WI38 (cell line): ENCODE measurements at regions not wholly inside any gene's neighbourhood (a gene's known extent, or its start where the extent isn't known, plus 50 kb on each side); places are given as distances from the start of the nearest gene placed in this dataset.

Experiments used
- H3K4me3 ChIP-seq: 2 replicates; pipeline ENCODE4 v1.5.1; 2011; ENCODE audit warnings: low read depth, mild to moderate bottlenecking, control low read depth, low read length
- TF ChIP-seq, protein P1 (sequence below): IDR thresholded peaks from 2 replicates; pipeline ENCODE4 v1.5.1; 2012; ENCODE audit warnings: low read depth, mild to moderate bottlenecking, control low read depth, low read length

DNA sequence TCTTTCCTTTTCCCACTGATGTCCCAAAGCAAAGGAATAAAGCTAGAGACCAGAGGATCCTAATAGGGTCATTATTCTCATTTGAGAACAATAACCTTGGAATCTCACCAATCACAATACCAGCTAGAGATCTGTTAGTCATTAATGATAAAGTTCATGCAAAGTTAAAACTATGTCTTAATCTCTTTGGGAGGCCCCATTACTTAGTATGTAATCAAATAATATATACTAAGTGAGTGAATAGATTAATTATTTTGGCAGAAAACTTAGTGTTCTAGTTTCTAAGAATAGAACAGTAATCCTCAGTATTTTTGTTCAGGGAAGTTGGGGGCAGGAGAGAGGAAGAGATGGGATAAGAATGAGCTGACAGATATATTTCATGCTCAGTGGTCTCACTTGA, 227.2 kb downstream of the MTERF1 start:
- H3K4me3 ChIP-seq: no peak overlapping the region
- TF ChIP-seq, protein P1, sequence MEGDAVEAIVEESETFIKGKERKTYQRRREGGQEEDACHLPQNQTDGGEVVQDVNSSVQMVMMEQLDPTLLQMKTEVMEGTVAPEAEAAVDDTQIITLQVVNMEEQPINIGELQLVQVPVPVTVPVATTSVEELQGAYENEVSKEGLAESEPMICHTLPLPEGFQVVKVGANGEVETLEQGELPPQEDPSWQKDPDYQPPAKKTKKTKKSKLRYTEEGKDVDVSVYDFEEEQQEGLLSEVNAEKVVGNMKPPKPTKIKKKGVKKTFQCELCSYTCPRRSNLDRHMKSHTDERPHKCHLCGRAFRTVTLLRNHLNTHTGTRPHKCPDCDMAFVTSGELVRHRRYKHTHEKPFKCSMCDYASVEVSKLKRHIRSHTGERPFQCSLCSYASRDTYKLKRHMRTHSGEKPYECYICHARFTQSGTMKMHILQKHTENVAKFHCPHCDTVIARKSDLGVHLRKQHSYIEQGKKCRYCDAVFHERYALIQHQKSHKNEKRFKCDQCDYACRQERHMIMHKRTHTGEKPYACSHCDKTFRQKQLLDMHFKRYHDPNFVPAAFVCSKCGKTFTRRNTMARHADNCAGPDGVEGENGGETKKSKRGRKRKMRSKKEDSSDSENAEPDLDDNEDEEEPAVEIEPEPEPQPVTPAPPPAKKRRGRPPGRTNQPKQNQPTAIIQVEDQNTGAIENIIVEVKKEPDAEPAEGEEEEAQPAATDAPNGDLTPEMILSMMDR: no peak

DNA sequence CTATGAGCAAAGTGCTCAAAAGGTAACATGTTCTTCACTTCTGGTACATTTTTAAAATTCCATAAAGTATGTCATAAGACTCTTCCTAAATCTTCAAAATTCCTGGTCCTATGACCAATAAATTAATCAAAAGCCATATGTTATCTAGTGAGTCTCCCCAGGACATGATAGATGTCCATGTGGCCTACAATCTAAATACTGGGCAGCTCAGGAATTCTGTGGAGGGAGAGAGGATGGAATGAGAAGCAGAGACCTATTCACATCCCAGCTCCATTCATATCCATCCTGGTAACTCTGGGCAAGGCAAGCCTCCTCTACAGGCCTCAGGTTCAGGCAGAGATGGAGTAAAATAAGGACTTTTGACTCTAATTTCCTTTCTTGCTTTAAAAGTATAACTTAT, 224.8 kb downstream of the MTERF1 start:
- TF ChIP-seq, protein P1: no peak
- H3K4me3 ChIP-seq: no peak overlapping the region

DNA sequence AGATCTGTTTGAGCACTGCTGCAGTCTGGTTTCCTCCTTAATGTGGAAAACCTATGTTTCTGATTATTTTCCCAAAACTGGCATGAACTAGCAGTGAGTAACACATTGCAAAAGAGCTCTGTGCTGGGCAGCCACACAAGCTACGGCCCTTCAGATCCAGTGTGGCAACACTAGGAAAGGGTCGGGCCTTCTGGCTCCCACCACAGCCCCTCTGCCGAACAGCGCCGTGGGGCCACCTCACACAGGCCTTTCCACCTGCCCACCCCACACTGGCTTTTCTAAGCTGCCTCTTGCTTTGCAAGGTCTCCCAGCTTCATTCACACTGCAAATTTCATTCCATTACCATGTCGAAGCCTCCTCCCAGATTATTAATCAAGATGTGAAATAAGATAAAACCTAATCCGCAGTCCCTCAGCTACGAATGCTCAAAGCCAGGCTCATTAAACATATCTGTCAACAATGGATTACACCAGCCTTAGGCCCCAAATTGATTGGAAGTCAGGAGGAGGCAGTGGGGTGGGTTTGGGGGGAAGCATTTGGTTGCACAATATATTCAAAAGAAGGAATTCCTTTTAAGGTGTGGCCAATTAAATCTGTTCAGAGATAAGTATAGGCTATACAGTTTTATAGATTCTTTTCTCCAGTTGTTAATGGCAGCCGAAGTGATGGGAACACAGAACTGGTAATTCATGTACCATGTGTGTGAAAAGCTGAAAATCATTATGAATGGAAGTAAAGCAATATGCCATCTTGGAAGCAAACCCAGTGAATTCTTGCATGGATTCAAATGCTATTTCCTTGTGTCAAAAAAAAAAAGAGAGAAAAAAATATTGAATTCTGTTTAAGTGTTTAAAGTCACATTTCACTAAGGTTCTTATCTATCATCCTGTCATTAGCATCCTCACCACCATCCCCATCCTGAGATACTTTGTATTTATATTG, 223.7 kb downstream of the MTERF1 start:
- TF ChIP-seq, protein P1: no peak
- H3K4me3 ChIP-seq: no peak overlapping the region

DNA sequence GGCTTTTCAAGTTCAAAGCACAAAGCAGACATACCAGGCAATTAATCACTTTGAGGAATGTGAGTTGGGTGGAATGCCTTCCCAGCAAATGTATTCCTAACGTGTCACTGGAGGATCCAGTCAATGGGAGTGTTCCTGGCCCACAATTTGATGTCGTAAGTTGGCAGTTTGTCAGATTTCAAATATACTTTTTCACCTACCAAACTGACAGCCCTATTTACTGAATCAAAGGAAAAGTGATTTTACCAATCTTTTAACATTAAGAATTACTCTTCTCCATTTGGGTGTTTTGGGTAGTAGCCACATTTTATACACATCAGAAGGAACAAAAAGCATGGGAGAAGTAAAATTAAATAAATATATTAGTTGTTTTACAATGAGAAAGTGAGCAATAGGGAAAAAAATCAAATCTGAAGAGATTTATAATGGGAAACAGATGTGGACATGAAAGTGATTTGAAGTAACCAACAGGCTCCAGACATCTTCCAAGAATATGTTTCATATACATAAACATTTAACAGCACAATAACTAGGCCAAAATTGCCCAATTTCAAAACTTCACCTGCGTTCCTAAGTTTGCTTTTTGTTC, 222.9 kb downstream of the MTERF1 start:
- TF ChIP-seq, protein P1: no peak
- no peak overlapping the region for H3K4me3 ChIP-seq

DNA sequence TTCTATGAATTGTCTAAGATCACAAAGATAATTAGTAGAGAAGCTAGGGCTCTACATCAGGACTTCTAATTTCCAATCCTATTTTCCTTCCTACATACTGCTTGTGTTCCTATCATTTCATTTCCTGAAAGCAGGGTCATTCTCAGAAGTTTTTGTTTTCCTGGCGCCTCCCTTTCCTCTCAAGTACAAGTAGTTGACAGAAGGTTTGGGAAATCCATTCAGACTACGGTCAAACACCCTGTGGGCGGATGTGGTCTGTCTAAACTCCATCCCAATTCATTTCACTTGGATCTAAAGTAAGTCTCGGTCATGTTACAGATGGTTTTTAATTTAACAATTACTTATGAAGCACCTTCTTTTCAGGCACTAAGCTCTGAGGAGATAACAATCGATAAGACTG, 221.4 kb downstream of the MTERF1 start:
- H3K4me3 ChIP-seq: no peak overlapping the region
- TF ChIP-seq, protein P1: no peak

DNA sequence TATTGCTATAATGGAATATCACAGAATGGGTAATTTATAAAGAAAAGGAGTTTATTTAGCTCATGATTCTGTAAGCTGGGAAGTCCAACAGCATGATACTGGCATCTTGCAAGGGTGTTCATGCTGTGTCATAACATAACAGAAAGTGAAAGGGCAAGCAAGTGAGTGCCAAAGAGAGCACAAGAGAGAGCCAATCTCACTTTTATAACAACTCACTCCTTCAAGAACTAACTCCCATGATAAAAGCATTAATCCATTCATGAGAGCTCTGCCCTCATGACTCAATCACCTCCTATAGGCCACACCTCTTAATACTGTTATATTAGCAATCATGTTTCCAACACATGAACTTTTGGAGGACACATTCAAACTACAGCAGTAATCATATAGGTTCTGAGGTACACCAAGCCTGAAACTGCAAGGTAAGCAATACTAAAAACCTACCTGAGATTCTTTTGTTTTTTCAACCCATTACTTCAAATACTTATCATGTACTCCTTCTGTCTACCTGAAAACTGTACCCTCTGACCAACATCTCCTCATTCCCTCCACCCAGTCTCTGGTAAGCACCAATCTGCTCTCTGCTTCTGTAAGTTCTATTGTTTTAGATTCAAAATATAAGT, 219.7 kb downstream of the MTERF1 start:
- TF ChIP-seq, protein P1: no peak
- no peak overlapping the region for H3K4me3 ChIP-seq

DNA sequence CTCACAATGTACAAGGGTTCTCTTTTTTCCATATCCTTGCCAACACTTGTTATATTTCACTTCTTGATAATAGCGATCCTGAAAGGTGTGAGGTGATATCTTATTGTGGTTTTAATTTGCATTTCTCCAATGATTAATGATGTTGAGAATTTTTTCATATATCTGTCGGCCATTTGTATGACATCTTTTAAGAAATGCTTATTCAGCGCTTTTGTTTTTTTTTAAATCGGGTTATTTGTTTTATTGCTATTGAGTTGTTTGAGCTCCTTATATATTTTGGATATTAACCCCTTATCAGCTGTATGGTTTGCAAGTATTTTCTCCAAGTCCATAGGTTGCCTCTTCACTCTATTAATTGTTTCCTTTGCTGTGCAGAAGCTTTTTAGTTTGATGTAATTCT, 218.8 kb downstream of the MTERF1 start:
- H3K4me3 ChIP-seq: no peak overlapping the region
- TF ChIP-seq, protein P1: no peak
